Prostate gland (tissue), 2 donors: ENCODE measurements at regions not wholly inside any gene's neighbourhood (a gene's known extent, or its start where the extent isn't known, plus 50 kb on each side); places are given as distances from the start of the nearest gene placed in this dataset.

Source experiments
- POLR2A ChIP-seq: fragments of 450-650 bp; IDR thresholded peaks from one replicate; pipeline ENCODE4 v1.6.1; 2016; ENCODE audit warnings: antibody characterized with exemption, mild to moderate bottlenecking
- TF ChIP-seq, protein P1 (sequence below), 4 experiments: fragments of 200-600 bp in 2 of 4; fragments of 450-650 bp in 2 of 4; sonication (generic) in 2 of 4; IDR thresholded peaks; 1 replicate in 3 of 4; 2 replicates in 1 of 4; pipeline ENCODE4 v1.5.1; 2016 to 2019; ENCODE audit warnings: antibody characterized with exemption in 4 of 4, mild to moderate bottlenecking in 2 of 4, moderate library complexity in 2 of 4

DNA sequence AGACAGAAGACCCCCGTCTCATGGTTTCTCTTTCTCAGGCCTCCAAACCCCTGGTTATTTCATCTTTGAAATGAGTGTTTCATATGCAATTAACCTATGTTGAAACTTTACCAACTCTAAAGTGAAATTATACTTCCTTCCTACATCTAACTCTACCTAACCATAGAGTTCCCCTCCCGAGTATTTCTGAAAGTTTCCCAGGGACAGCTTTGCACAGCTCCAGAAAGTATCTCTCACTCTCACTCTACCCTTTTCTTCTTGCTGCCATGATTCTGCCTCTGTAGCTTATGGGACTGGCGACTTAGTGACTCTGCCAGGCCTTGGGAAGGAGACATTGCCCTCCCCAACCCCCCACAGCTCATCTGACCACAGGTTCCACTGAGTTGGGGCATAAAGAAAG, 107.9 kb downstream of the B3GNT2 start:
- TF ChIP-seq, protein P1, sequence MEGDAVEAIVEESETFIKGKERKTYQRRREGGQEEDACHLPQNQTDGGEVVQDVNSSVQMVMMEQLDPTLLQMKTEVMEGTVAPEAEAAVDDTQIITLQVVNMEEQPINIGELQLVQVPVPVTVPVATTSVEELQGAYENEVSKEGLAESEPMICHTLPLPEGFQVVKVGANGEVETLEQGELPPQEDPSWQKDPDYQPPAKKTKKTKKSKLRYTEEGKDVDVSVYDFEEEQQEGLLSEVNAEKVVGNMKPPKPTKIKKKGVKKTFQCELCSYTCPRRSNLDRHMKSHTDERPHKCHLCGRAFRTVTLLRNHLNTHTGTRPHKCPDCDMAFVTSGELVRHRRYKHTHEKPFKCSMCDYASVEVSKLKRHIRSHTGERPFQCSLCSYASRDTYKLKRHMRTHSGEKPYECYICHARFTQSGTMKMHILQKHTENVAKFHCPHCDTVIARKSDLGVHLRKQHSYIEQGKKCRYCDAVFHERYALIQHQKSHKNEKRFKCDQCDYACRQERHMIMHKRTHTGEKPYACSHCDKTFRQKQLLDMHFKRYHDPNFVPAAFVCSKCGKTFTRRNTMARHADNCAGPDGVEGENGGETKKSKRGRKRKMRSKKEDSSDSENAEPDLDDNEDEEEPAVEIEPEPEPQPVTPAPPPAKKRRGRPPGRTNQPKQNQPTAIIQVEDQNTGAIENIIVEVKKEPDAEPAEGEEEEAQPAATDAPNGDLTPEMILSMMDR (IDR thresholded peaks at IDR 0.05), result no peak
- TF ChIP-seq POLR2A, result no peak
